ENCODE measurements at regions not wholly inside any gene's neighbourhood (a gene's known extent, or its start where the extent isn't known, plus 50 kb on each side); places are given as distances from the start of the nearest gene placed in this dataset.
"Not testable (repeated sequence)": the region's sequence is repeated elsewhere in the genome, so short reads cannot be mapped to it uniquely, and the experiment has no call there.

GRCh38 chr21:43286196-43286595, 117.4 kb downstream of the CRYAA start:
- DNase-seq: no peak

GRCh38 chr21:43284700-43285099, 115.9 kb downstream of the CRYAA start:
- DNase-seq: no peak

- DNase-seq: no peak
Measured at GRCh38 chr21:43284238-43284637, 115.4 kb downstream of the CRYAA start.

DNA sequence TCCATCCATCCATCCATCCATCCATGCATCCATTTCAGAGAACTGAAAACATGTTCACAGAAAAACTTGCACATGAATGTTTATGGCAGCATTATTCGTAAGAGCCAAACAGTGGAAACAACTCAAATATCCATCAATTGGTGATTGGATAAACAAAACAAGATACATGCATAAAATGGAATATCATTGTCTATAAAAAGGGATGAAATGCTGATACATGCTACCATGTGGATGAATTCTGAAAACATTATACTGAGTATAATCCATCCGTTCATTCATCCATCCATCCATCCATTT, 115.1 kb downstream of the CRYAA start:
- DNase-seq: not testable (repeated sequence)

DNA sequence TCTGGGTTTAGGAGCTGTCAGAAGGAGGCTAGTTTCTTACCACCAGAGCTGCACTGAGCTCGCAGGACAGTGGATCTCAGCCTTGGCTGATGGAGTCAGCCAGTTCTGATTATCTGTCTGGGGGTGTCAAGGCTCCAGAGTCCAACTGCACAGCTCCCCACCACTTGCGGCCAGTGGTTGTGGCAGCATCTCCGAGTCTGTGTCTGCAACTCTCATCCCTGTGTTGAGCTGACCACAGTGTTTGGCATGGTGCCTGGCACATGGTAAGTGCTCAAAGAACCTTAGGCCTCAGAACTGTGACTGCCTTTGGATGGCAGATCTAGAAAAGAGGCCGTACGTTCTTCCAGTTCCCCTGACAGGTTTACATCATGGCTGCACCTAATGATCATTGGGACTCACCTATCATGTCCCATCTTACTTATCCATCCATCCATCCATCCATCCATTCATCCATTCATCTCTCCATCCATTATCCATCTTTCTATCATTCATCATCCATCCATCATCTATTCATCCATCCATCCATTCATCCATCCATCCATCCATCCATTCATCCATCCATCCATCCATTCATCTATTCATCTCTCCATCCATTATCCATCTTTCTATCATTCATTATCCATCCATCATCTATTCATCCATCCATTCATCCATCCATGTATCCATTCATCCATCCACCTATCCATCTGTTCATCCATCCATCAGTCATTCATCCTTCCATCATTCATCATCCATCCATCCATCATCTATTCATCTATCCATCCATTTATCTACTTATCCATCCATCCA, 114.5 kb downstream of the CRYAA start:
- no peak for DNase-seq

DNA sequence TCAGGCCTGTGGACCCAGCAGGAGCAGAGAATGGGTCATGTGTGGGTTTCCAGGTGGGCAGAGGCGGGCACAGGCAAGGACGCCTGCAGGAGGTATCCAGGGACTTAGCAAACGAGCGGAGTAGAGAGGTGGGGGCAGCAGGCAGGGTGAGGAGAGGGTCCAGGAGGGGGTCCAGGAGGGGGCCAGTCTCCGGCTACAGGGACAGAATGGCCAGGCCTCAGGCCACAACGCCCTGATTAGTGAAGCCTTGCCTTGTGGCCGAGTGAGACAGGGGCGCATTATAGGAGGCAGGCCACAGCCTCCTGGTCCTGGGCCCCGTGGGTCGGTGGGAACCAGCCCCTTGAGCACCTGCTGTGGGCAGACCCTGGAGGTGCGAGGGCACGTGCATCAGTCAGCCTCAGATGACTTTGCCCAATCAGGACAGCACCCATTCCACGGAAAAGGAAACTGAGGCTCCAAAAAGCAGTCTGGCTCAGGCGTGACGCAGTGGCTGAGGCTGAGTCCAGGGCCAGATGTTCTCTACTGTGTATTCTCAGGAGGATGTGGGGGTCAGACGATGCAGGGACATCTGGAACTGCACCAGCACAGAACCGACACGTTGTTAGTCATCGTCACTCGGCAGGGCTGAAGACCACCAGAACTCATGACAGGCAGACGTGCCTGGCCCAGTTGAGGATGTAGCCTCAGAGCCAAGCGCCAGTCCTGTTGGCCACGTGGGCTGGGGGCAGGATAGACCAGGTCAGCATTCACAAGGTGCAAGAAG, 113.7 kb downstream of the CRYAA start:
- DNase-seq: no peak

- DNase-seq: no peak
Measured at GRCh38 chr21:43281661-43282357, 113.0 kb downstream of the CRYAA start.

DNA sequence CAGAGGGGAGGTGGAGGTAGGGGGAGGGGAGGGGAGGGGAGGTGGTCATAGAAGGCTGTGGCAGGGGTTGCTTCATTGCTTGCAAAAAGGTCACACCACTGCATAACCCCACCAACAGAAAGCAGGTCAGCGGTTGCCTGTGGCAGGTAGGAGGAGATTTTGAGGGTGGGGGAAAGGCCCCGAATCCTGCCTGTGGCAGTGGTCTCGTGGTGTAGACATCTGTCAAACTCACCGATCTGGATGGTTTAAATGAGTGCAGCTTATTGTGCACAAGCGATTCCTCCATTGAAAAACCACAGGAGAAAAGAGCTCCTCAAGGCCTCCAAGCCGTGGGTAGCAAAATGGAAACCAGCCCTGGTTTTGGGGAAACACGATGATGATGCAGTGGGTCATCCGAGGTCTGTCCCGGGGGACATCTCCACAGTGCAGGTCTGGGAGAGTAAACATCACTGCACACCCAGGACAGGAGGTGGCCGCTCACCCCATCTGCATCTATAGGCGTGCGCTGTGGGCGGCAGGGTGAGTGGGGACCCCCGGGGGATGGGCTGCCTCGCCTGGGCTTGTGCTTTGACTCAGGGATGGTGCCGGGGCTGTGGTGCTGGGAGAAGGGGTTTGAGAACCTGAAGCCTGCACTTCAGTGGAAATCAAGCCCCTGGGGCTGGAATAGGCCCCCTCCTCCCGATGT, 112.3 kb downstream of the CRYAA start:
- DNase-seq: no peak

DNA sequence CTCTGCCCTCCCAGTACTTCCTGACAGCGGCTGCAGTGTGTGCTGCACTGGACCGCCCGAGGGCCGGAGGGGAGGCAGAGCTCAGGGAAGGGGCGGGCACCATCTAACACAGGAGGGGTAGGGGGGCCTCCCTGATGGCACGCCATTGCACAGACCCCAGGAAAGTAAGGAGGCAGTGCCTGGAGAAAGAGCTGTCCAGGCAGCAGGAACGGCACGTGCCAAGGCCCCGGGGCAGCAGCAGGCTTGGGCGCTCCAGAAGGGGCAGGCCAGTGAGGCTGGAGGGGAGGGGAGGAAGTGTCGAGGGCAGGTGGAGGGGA, 110.7 kb downstream of the CRYAA start:
- DNase-seq: no peak

GRCh38 chr21:43278766-43279577, 110.2 kb downstream of the CRYAA start:
- no peak for DNase-seq

DNA sequence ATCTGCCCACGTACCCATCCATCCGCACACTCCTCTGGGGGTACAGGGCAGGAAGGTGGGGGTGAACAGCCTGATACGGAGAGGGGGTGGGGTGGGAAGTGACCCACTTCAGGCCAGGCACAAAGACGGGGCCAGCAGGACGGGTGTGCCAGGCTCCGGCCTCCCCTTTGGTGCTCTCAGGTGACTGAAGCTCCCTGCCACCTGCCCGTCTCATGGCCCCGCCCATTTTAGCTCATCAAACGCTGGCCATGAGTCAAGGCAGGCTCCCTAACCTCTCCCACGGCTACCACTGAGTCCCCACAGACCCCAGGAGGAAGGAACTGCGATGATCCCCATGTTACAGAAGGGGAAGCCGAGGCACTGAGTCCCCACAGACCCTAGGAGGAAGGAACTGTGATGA, 109.6 kb downstream of the CRYAA start:
- no peak for DNase-seq

- DNase-seq: peak; percentile 66
Measured at GRCh38 chr21:43277481-43278351, 108.9 kb downstream of the CRYAA start.

- DNase-seq: no peak
Measured at GRCh38 chr21:43276811-43277210, 108.0 kb downstream of the CRYAA start.

DNA sequence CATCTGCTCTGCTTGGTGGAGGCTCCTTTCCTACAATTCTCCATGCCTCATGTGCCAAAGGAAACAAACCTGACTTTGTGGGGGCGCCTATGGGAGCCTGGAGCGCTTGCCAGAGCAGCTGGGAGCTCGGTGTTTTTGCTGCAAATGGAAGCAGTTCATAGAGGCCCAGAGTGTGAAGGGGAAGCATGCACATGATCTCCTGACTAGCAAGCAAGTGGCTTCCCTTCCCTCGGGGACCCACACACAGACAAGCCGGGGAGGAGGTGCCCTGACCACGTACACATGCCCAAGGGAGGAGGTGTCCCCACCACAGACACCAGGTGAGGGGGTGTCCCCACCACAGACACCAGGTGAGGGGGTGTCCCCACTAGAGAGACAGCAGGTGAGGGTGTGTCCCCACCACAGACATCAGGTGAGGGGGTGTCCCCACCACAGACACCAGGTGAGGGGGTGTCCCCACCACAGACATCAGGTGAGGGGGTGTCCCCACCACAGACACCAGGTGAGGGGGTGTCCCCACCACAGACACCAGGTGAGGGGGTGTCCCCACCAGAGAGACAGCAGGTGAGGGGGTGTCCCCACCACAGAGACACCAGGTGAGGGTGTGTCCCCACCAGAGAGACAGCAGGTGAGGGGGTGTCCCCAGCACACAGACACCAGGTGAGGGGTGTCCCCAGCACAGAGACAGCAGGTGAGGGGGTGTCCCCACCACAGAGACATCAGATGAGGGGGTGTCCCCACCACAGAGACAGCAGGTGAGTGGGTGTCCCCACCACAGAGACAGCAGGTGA, 106.8 kb downstream of the CRYAA start:
- DNase-seq: no peak

DNA sequence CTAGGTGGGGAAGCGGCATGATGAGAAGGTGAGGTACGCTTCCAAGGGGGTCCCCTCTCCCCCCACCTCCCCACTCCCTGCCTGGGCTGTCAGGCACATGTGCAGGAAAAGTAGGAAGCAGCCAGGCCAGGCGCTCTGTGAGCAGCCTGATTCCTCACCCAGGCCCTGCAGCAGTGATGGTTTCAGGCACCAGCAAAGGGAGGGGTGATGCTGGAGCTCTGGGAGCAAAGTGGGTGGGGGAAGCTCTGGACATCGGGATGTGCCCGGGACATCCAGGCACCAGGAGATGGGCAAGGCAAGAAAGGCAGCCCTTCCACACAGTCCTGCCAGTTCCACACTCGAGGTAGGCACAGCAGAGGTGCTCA, 106.1 kb downstream of the CRYAA start:
- no peak for DNase-seq

- no peak for DNase-seq
Measured at GRCh38 chr21:43274022-43274945, 105.5 kb downstream of the CRYAA start.

DNA sequence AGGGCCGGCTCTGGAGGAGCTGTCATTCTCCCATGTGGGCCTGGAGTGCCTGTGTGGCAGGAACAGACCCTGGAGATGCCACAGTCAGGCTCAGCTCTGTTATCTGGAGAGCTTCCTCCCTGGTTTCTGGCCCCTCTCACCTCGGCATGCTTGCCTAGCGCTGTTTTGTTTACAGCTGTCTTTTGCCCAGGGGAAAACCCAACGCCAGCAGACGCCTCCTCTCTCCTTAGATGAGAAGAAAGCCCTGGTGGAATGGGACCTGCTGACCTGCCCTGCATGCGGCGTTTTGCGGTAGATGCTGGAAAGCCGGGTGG, 104.9 kb downstream of the CRYAA start:
- DNase-seq: no peak

- no peak for DNase-seq
Measured at GRCh38 chr21:43273016-43273707, 104.4 kb downstream of the CRYAA start.

DNA sequence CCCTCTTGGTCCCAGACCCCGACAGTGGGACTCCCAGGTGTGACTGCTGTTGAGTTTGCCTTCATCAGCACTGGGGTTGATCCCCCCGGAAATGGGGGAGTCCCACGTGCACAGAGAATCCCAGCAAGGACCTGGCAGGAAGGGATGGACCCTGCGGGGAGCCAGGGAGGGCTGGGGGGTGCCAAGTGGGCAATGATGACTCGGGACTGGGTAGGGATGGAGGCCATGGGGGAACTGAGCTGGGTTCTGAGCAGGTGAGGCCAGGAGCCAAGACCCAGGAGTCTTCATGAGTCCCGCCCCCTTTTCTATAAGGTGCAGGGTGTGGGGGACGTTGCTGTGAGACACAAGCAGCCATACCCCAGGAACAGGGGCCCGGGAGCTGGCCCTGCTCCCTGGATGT, 103.8 kb downstream of the CRYAA start:
- DNase-seq: no peak
